GM23338 (cell line): ENCODE measurements at regions not wholly inside any gene's neighbourhood (a gene's known extent, or its start where the extent isn't known, plus 50 kb on each side); places are given as distances from the start of the nearest gene placed in this dataset.

Experiments
- ATAC-seq: fragments of 200-7000 bp; cut with Tn5 transposase; 3 replicates; pipeline ENCODE4 v1.9.1; 2020
- DNase-seq: peaks from one replicate; pipeline ENCODE4 v3.0.0-alpha.2; 2015; ENCODE audit warnings: low spot score
- H2AFZ ChIP-seq: fragments of 200-600 bp; sonication (generic); 2 replicates; pipeline ENCODE4 v1.8.0; 2016; ENCODE audit warnings: antibody characterized with exemption, mild to moderate bottlenecking, moderate library complexity
- H3F3A ChIP-seq: fragments of 200-600 bp; sonication (generic); replicated peaks from 2 replicates; pipeline ENCODE4 v1.8.0; 2017; ENCODE audit warnings: antibody characterized with exemption, mixed run types, low read depth
- H3K27ac ChIP-seq: fragments of 200-600 bp; sonication (generic); 2 replicates; pipeline ENCODE4 v1.6.1; 2016; ENCODE audit warnings: low read depth
- H3K27me3 ChIP-seq: fragments of 200-600 bp; sonication (generic); 2 replicates; pipeline ENCODE4 v1.8.0; 2016; ENCODE audit warnings: mild to moderate bottlenecking, mixed run types, moderate library complexity; ENCODE audit not compliant: insufficient read depth
- H3K36me3 ChIP-seq: fragments of 200-600 bp; sonication (generic); 2 replicates; pipeline ENCODE4 v1.8.0; 2016; ENCODE audit warnings: mild to moderate bottlenecking; ENCODE audit not compliant: insufficient read depth
- H3K4me1 ChIP-seq: fragments of 200-600 bp; sonication (generic); 2 replicates; pipeline ENCODE4 v1.8.0; 2016; ENCODE audit warnings: mild to moderate bottlenecking, moderate library complexity; ENCODE audit not compliant: insufficient read depth
- H3K4me2 ChIP-seq: fragments of 200-600 bp; sonication (generic); 2 replicates; pipeline ENCODE4 v1.7.1; 2017; ENCODE audit warnings: mixed run types
- H3K4me3 ChIP-seq: fragments of 200-600 bp; sonication (generic); 2 replicates; pipeline ENCODE4 v1.6.1; 2016; ENCODE audit warnings: mixed run types
- H3K79me2 ChIP-seq: fragments of 200-600 bp; sonication (generic); replicated peaks from 2 replicates; pipeline ENCODE4 v1.8.0; 2017; ENCODE audit warnings: mild to moderate bottlenecking; ENCODE audit not compliant: insufficient read depth
- H3K9me2 ChIP-seq: fragments of 200-600 bp; sonication (generic); 2 replicates; pipeline ENCODE4 v1.8.0; 2017; ENCODE audit not compliant: insufficient read depth
- H4K20me1 ChIP-seq: fragments of 200-600 bp; sonication (generic); replicated peaks from 2 replicates; pipeline ENCODE4 v1.8.0; 2017; ENCODE audit warnings: mild to moderate bottlenecking; ENCODE audit not compliant: insufficient read depth
- H3K27ac Mint-ChIP-seq: 2 replicates; pipeline ENCODE4 v1.8.0; 2020; ENCODE audit warnings: inconsistent platforms, mild to moderate bottlenecking, moderate library complexity, mixed read lengths
- H3K27me3 Mint-ChIP-seq: 3 replicates; pipeline ENCODE4 v1.8.0; 2022; ENCODE audit warnings: low read depth, mild to moderate bottlenecking, moderate library complexity, mixed read lengths, inconsistent platforms; ENCODE audit not compliant: insufficient read depth, poor library complexity
- H3K36me3 Mint-ChIP-seq: 3 replicates; pipeline ENCODE4 v1.8.0; 2021; ENCODE audit warnings: low read depth, mild to moderate bottlenecking, inconsistent platforms, moderate library complexity, mixed read lengths
- H3K4me1 Mint-ChIP-seq: 3 replicates; pipeline ENCODE4 v1.8.0; 2020; ENCODE audit warnings: mild to moderate bottlenecking, inconsistent platforms, mixed read lengths
- H3K4me3 Mint-ChIP-seq: 3 replicates; pipeline ENCODE4 v1.8.0; 2021; ENCODE audit warnings: moderate library complexity, mild to moderate bottlenecking, inconsistent platforms, mixed read lengths
- H3K9me3 Mint-ChIP-seq: 3 replicates; pipeline ENCODE4 v1.8.0; 2020; ENCODE audit warnings: moderate library complexity, mild to moderate bottlenecking, inconsistent platforms, mixed read lengths
- CREB1 ChIP-seq: fragments of 250-450 bp; sonication (Bioruptor Pico); IDR thresholded peaks from 2 replicates; pipeline ENCODE4 v1.5.0; 2020; ENCODE audit warnings: low read depth, mild to moderate bottlenecking, moderate library complexity
- CTCF ChIP-seq, 2 experiments: fragments of 200-600 bp in 1 of 2; sonication (generic) in 1 of 2; conservative IDR thresholded peaks; 2 replicates each; pipeline versions ENCODE4 v1.5.1 to v1.6.1; 2016 to 2017; ENCODE audit warnings: antibody characterized with exemption in 2 of 2, low read depth in 2 of 2, mild to moderate bottlenecking in 2 of 2, moderate library complexity in 1 of 2
- EZH2 ChIP-seq: fragments of 200-600 bp; sonication (generic); IDR thresholded peaks from one replicate; pipeline ENCODE4 v1.8.0; 2017; ENCODE audit warnings: antibody characterized with exemption, mild to moderate bottlenecking, low read depth; ENCODE audit not compliant: unreplicated experiment
- EZH2phosphoT487 ChIP-seq: fragments of 200-600 bp; sonication (generic); IDR thresholded peaks from one replicate; pipeline ENCODE4 v1.8.1; 2018; ENCODE audit warnings: antibody characterized with exemption; ENCODE audit not compliant: unreplicated experiment
- JUNB ChIP-seq: IDR thresholded peaks from one replicate; pipeline ENCODE4 v1.6.1; 2016; ENCODE audit warnings: antibody characterized with exemption; ENCODE audit not compliant: unreplicated experiment
- NANOG ChIP-seq: IDR thresholded peaks from 2 replicates; pipeline ENCODE4 v1.6.1; 2016; ENCODE audit warnings: antibody characterized with exemption, borderline replicate concordance
- POLR2AphosphoS5 ChIP-seq: IDR thresholded peaks from 2 replicates; pipeline ENCODE4 v1.6.1; 2016; ENCODE audit warnings: antibody characterized with exemption, low read depth
- STAT1 ChIP-seq: IDR thresholded peaks from one replicate; pipeline ENCODE4 v1.6.1; 2016; ENCODE audit warnings: antibody characterized with exemption; ENCODE audit not compliant: unreplicated experiment
- ZNF114 ChIP-seq: fragments of 250-450 bp; sonication (Bioruptor Pico); IDR thresholded peaks from 2 replicates; pipeline ENCODE4 v1.5.0; 2020; ENCODE audit warnings: mild to moderate bottlenecking, moderate library complexity
- ZNF331 ChIP-seq: fragments of 250-450 bp; sonication (Bioruptor Pico); IDR thresholded peaks from 2 replicates; pipeline ENCODE4 v1.5.0; 2020; ENCODE audit warnings: low read depth, mild to moderate bottlenecking, moderate library complexity
- TF ChIP-seq, protein P1 (sequence below): IDR thresholded peaks from one replicate; pipeline ENCODE4 v1.6.1; 2018; ENCODE audit warnings: antibody characterized with exemption; ENCODE audit not compliant: unreplicated experiment
- TF ChIP-seq, protein P2 (sequence below): IDR thresholded peaks from 2 replicates; pipeline ENCODE4 v1.6.1; 2016; ENCODE audit warnings: antibody characterized with exemption
- TF ChIP-seq, protein P3 (sequence below): fragments of 250-450 bp; sonication (Bioruptor Pico); IDR thresholded peaks from 2 replicates; pipeline ENCODE4 v1.5.0; 2020; ENCODE audit warnings: mild to moderate bottlenecking, moderate library complexity

DNA sequence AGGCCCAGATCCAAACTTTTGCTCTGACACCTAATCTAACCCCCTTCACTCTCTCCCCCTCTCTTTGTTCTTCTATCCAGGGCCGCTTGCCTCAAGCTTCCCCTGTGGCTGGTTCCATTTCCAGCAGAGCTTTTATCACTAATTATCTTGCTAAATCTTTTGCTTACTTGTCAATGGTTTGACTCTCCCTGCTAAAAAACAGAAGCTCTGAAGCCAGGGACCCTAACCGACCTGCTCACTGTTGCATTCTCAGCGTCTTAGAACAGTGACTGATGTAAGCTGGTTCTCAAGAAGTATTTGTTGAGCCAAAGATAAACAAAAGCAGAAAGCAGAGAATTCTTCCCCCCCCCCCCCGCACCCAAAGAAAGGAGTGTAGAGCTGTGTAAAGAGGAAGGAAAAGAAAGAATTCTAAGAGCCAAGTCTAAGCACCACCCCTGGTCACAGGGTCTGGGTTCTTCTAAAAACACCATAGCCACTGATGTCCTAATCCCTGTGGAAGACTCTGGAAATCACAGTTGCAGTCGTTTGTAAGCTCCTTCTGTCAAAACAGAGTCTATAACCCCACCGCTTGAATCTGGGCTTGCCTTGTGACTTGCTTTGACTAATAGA is 385.8 kb downstream of the MED13L start:
- peak overlapping the region; percentile 4 for H2AFZ ChIP-seq
- no peak for DNase-seq

More for the DNA sequence above, 385.8 kb downstream of the MED13L start:
- peak; percentile 78 for ATAC-seq
- peaks cover 16% of the 10 kb centered on the region for H3K4me1 Mint-ChIP-seq
- no peak overlapping the region for H3K27ac ChIP-seq
- peaks cover 2% of the 10 kb centered on the region for H3K27me3 Mint-ChIP-seq
- H3K4me2 ChIP-seq, result no peak overlapping the region
- H4K20me1 ChIP-seq, result no peaks in the 10 kb centered on the region
- H3K4me3 Mint-ChIP-seq, result no peak overlapping the region
- no peaks in the 10 kb centered on the region for H3K79me2 ChIP-seq
- no peak for TF ChIP-seq STAT1
- TF ChIP-seq, protein P1, sequence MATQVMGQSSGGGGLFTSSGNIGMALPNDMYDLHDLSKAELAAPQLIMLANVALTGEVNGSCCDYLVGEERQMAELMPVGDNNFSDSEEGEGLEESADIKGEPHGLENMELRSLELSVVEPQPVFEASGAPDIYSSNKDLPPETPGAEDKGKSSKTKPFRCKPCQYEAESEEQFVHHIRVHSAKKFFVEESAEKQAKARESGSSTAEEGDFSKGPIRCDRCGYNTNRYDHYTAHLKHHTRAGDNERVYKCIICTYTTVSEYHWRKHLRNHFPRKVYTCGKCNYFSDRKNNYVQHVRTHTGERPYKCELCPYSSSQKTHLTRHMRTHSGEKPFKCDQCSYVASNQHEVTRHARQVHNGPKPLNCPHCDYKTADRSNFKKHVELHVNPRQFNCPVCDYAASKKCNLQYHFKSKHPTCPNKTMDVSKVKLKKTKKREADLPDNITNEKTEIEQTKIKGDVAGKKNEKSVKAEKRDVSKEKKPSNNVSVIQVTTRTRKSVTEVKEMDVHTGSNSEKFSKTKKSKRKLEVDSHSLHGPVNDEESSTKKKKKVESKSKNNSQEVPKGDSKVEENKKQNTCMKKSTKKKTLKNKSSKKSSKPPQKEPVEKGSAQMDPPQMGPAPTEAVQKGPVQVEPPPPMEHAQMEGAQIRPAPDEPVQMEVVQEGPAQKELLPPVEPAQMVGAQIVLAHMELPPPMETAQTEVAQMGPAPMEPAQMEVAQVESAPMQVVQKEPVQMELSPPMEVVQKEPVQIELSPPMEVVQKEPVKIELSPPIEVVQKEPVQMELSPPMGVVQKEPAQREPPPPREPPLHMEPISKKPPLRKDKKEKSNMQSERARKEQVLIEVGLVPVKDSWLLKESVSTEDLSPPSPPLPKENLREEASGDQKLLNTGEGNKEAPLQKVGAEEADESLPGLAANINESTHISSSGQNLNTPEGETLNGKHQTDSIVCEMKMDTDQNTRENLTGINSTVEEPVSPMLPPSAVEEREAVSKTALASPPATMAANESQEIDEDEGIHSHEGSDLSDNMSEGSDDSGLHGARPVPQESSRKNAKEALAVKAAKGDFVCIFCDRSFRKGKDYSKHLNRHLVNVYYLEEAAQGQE, result no peak
- no peak for TF ChIP-seq JUNB
- no peak for TF ChIP-seq EZH2phosphoT487
- no peak for TF ChIP-seq ZNF331 (CRISPR knock-in tag)
- no peak for TF ChIP-seq NANOG
- TF ChIP-seq CTCF (conservative IDR thresholded peaks at IDR 0.05; ENCODE audit: low read depth in 2 of 2), result no peak
- TF ChIP-seq, protein P2, sequence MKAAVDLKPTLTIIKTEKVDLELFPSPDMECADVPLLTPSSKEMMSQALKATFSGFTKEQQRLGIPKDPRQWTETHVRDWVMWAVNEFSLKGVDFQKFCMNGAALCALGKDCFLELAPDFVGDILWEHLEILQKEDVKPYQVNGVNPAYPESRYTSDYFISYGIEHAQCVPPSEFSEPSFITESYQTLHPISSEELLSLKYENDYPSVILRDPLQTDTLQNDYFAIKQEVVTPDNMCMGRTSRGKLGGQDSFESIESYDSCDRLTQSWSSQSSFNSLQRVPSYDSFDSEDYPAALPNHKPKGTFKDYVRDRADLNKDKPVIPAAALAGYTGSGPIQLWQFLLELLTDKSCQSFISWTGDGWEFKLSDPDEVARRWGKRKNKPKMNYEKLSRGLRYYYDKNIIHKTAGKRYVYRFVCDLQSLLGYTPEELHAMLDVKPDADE, result no peak
- no peak for TF ChIP-seq POLR2AphosphoS5
- TF ChIP-seq CREB1 (CRISPR knock-in tag), result no peak
- TF ChIP-seq, protein P3, sequence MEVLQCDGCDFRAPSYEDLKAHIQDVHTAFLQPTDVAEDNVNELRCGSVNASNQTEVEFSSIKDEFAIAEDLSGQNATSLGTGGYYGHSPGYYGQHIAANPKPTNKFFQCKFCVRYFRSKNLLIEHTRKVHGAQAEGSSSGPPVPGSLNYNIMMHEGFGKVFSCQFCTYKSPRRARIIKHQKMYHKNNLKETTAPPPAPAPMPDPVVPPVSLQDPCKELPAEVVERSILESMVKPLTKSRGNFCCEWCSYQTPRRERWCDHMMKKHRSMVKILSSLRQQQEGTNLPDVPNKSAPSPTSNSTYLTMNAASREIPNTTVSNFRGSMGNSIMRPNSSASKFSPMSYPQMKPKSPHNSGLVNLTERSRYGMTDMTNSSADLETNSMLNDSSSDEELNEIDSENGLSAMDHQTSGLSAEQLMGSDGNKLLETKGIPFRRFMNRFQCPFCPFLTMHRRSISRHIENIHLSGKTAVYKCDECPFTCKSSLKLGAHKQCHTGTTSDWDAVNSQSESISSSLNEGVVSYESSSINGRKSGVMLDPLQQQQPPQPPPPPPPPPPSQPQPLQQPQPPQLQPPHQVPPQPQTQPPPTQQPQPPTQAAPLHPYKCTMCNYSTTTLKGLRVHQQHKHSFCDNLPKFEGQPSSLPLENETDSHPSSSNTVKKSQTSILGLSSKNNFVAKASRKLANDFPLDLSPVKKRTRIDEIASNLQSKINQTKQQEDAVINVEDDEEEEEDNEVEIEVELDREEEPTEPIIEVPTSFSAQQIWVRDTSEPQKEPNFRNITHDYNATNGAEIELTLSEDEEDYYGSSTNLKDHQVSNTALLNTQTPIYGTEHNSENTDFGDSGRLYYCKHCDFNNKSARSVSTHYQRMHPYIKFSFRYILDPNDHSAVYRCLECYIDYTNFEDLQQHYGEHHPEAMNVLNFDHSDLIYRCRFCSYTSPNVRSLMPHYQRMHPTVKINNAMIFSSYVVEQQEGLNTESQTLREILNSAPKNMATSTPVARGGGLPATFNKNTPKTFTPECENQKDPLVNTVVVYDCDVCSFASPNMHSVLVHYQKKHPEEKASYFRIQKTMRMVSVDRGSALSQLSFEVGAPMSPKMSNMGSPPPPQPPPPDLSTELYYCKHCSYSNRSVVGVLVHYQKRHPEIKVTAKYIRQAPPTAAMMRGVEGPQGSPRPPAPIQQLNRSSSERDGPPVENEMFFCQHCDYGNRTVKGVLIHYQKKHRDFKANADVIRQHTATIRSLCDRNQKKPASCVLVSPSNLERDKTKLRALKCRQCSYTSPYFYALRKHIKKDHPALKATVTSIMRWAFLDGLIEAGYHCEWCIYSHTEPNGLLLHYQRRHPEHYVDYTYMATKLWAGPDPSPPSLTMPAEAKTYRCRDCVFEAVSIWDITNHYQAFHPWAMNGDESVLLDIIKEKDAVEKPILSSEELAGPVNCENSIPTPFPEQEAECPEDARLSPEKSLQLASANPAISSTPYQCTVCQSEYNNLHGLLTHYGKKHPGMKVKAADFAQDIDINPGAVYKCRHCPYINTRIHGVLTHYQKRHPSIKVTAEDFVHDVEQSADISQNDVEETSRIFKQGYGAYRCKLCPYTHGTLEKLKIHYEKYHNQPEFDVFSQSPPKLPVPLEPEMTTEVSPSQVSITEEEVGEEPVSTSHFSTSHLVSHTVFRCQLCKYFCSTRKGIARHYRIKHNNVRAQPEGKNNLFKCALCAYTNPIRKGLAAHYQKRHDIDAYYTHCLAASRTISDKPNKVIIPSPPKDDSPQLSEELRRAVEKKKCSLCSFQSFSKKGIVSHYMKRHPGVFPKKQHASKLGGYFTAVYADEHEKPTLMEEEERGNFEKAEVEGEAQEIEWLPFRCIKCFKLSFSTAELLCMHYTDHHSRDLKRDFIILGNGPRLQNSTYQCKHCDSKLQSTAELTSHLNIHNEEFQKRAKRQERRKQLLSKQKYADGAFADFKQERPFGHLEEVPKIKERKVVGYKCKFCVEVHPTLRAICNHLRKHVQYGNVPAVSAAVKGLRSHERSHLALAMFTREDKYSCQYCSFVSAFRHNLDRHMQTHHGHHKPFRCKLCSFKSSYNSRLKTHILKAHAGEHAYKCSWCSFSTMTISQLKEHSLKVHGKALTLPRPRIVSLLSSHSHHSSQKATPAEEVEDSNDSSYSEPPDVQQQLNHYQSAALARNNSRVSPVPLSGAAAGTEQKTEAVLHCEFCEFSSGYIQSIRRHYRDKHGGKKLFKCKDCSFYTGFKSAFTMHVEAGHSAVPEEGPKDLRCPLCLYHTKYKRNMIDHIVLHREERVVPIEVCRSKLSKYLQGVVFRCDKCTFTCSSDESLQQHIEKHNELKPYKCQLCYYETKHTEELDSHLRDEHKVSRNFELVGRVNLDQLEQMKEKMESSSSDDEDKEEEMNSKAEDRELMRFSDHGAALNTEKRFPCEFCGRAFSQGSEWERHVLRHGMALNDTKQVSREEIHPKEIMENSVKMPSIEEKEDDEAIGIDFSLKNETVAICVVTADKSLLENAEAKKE (CRISPR knock-in tag), result no peak
- TF ChIP-seq EZH2, result no peak
- no peak for TF ChIP-seq ZNF114 (CRISPR knock-in tag)
- no peak overlapping the region for H3K27ac Mint-ChIP-seq
- H3K4me1 ChIP-seq, result peaks cover 16% of the 10 kb centered on the region
- no peaks in the 10 kb centered on the region for H3K27me3 ChIP-seq
- no peaks in the 10 kb centered on the region for H3K9me2 ChIP-seq
- H3F3A ChIP-seq, result no peaks in the 10 kb centered on the region
- no peak overlapping the region for H3K4me3 ChIP-seq
- peaks cover 12% of the 10 kb centered on the region; the same call in 2 of the 3 replicates for H3K36me3 Mint-ChIP-seq
- peaks cover 16% of the 10 kb centered on the region for H3K9me3 Mint-ChIP-seq
- no peaks in the 10 kb centered on the region for H3K36me3 ChIP-seq
